NCI-H226 (cell line): ENCODE measurements at regions not wholly inside any gene's neighbourhood (a gene's known extent, or its start where the extent isn't known, plus 50 kb on each side); places are given as distances from the start of the nearest gene placed in this dataset.

Source experiments
- DNase-seq: peaks from one replicate; pipeline ENCODE4 v3.0.0-alpha.2; 2015

GRCh38 chr15:53296603-53297002, 462.9 kb downstream of the WDR72 start:
- DNase-seq: no peak

DNA sequence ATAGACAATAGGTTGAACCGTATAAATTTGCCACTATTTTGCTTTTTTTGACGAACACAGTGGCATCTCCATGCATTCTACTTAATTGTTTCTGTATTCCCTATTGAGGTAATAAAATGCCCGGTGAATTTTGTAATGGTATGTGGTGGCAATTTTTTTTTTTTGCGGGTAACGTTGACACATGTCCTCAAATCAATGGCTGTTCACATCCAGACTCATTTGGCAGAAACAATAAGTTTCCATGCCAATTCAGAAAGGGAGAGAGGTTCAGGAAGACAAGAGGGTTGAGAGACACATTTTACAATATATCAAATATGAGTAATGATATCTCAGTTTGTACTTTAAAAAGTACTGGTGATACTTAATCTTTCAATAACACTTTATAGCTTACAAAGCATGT, 463.9 kb downstream of the WDR72 start:
- no peak for DNase-seq

DNA sequence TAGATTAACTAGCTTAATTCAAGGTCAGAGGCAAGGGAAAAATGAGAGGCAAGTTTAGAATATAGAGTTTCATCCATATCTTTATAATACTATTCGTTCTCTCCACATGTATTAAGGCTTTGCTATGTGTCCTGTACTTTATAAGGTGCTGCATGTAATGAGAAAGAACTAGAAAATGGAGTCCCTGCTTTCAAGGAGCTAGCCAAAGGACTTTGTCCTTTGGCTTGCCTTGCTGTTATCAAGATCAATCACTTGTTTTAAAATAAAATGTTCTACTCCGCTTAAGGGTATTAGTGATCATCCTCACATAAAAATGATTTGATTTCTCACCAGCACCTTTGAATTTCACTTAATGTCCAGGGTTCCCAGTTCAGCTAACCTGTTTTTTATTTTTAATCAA, 470.9 kb downstream of the WDR72 start:
- no peak for DNase-seq

GRCh38 chr15:53274630-53275029, 484.5 kb upstream of the ONECUT1 start:
- DNase-seq: no peak

- DNase-seq: no peak
Measured at GRCh38 chr15:53272116-53272515, 482.0 kb upstream of the ONECUT1 start.

DNA sequence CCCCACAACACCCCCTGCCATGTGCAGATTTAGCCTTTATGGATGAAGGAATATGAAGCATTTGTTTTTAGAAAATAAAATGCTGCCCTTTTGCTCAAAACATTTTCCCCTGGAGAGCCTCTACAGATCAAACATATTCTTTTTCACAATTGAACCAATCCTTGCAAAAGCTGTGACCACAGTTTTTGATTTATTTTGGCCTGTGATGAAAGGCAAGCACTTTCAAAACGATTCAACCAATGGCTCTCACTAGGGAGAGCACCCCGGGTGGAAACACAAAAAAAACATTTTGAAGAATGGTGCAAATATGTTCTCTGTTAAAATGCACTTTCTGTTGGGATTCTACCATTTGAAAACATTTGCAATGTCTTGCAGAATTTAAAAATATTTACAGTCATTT, 476.0 kb upstream of the ONECUT1 start:
- no peak for DNase-seq

DNA sequence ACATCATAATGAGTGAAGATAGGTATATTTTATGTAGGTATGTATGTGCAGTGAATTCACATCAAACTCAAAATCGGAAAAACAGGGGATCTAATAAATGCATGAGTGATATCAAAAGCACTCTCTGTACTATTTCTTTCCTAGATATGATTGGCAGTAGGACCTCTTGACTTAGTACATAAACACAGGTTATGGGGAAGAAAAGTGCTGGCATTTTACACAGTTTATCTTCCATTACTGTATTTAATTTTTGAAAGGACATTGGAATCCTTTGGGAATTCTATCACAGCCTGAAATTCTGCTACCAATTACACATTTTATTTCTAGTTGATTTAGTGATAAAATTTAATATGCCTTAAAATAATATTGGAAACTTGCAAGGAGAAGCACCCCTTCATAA, 470.5 kb upstream of the ONECUT1 start:
- DNase-seq: no peak

DNA sequence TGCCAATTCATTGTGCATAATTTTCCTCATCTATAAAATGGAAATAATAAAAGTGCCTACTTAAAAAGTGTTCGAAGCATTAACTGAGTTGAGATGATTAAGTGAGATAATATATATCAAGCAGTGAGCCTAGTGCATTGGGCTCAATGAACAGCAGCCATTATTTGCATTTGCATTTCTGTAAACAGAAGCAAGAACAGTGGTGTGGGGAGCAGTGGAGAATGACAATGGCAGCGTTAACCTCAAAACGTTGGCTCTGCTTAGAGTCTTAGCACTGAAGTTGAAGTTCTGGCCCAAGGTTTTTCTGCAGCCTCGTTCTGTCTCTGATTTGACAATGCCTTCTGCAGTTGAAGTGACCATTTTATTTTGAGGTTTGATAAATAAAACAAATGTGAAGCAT, 466.3 kb upstream of the ONECUT1 start:
- no peak for DNase-seq

GRCh38 chr15:53256043-53256442, 465.9 kb upstream of the ONECUT1 start:
- no peak for DNase-seq

GRCh38 chr15:53251996-53252395, 461.9 kb upstream of the ONECUT1 start:
- no peak for DNase-seq

DNA sequence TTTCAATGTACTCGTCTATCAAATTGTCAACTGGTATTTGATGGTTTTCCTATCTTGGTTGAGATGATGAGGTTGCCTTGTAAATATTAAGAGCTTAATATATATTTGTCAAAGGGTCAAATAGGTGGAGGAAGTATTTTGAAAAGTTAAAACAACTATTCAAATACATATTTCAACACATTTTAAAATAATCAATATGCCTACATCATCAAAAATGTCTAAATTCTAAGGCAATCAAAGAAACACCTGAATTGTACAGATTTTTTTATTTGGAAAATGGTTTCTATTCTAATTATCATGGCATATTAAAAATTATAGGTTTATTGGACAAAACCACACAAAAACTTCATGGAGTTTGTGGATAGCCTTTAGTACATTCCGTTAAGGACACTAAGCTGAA, 461.4 kb upstream of the ONECUT1 start:
- DNase-seq: no peak

DNA sequence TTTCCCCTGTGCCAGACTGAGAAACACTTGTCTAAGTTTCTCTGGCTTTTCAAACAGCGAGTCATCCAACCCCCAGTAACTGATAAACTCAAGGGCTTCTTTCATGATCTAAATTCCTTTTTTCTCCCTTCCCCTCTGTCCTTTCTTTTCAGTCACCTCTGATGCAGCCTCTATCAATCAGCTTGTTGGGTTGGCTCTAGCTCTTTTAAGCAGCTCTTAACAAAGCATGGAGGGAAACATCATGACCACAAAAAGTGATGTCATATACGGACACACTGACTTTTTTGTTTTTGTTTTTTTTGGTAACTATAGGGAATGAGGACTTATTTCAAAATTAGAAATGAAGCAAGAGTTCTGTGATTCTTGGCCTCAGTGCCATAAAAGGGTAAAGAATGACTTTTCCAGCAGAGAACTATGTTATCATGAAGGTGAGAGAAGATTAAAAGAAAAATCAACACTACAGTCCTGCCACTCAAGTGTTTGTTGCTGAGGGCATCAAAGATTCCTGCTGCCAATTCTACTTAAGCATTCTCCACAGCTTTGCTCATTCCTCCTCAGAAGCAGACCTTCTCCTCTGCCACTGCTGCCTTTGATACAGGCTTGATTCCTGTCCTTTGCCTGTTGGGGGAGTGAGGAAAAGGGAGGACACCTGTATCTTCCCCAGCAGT, 457.0 kb upstream of the ONECUT1 start:
- no peak for DNase-seq

- no peak for DNase-seq
Measured at GRCh38 chr15:53246404-53246803, 456.3 kb upstream of the ONECUT1 start.

DNA sequence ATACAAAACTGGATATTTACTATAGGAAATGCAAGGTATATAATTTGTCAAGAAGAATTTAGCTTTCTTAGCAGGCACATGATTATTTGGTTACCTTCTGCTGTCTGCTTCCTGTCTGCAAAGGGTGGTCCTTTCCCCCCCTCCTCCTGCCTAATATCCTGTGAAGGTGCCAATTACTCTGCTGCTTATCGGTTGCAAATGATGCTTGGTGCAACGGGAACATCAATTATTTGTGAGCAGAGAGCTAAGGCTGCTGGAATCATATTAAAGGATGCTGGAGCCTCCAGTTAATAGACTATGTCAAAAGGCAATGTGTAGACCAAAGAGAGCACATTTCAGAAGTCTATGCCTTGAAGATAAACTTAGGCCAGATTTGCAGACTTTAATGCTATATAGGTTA, 443.7 kb upstream of the ONECUT1 start:
- no peak for DNase-seq

DNA sequence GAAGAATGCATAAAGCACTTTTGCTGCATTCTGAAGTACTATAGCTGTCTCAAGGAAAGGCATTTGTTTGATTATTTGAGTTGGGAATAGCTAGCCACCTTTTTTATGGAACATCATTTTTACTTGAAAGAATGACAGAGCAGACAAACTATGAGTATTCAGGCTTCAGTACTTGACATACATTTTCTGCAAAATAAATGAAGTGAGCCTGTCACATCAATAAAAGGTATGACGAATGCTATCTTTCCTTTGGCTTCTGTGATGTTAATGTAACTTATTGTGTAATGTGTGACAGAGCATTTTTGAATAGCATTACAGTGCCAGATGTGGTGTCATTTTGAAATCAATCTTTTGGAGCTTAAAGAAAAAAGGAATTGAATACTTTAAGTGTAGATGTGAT, 440.3 kb upstream of the ONECUT1 start:
- no peak for DNase-seq

DNA sequence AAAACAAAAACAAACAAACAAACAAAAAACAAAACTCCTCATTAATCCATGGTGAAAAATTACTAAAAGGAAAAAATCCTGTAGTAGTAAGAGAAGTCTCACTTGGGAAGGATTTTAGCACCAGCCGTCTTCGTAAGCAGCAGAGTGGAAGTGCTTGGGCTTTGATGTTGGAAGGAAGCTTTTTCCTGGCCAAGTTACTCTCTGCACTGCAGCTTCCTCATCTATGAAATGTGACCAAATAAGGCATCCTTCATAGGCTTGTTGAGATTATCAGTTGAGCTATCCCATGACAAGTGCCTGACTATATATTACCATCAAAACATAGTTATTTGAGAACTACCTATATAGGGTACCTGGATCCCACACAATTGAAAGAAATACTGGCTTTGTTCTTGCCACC, 436.4 kb upstream of the ONECUT1 start:
- no peak for DNase-seq

- no peak for DNase-seq
Measured at GRCh38 chr15:53225781-53226180, 435.6 kb upstream of the ONECUT1 start.

GRCh38 chr15:53224371-53224770, 434.2 kb upstream of the ONECUT1 start:
- no peak for DNase-seq

DNA sequence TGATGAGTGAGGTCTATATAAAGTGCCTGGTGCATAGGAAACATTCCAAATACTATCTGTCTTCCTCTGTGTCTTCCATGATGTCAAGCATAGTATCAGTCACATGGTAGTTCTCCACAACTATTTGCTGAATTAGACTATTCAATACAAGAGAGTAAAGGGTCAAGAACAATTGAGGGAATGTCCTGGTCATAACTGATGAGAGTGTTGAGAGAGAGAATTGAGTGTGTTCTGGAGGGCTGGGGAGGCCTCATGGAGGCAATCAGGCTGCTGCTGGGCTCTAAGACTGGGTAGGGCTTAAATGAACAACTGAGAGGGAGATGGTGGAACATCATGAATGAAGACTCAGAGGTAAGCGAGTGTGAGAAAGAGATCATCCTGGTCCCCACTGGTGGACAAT, 433.7 kb upstream of the ONECUT1 start:
- DNase-seq: no peak

GRCh38 chr15:53218666-53219580, 428.8 kb upstream of the ONECUT1 start:
- DNase-seq: no peak

- no peak for DNase-seq
Measured at GRCh38 chr15:53216036-53216435, 425.9 kb upstream of the ONECUT1 start.

DNA sequence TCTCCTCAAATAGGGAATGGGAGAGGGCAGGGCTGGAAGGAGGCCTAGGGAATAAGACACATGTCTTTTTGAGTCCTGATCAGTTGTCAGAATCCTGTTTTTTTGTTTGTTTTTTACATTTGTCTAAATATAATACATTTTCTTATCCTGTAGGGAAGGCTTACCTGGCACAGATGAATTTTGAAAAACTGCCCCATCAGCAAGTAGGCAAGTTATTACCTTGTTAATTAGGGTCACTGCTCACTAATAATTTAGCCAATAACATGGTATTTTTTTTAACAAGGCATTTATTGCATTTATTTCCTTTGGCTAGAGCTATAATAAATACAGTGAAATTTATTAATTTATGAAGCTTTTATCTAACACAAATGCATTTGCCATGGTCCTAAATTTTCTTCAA, 423.2 kb upstream of the ONECUT1 start:
- DNase-seq: no peak

- no peak for DNase-seq
Measured at GRCh38 chr15:53212785-53213184, 422.6 kb upstream of the ONECUT1 start.

DNA sequence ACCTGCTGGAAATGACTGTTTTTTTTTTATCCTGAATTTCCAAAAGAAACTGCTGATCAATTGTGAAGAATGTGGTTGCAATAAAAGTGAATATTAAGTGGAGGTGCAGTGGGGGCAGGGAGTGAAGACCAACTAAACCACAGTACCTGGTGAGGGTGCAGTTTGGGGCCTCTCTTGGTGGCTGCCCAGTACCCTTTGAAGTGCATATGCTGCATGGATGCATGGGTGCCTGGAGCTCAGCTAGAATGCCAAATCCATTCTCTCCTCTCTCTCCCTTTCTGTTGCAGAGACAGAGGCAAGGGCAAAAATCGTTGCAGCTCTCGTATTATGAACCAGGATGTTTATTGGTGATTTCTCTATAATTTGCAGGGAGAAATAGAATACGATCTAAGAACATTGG, 420.5 kb upstream of the ONECUT1 start:
- no peak for DNase-seq
